ENCODE measurements at regions not wholly inside any gene's neighbourhood (a gene's known extent, or its start where the extent isn't known, plus 50 kb on each side); places are given as distances from the start of the nearest gene placed in this dataset.

- TF ChIP-seq CTCF (conservative IDR thresholded peaks at IDR 0.05; ENCODE audit: low read depth, low read length): no peak
- no peak overlapping the region for H3K4me3 ChIP-seq (ENCODE audit: low read depth, low read length)
- DNase-seq (ENCODE audit: low read depth): no peak
Measured at GRCh38 chr1:29467989-29468900, 231.9 kb downstream of the PTPRU start.

- DNase-seq (ENCODE audit: low read depth): no peak
- no peak overlapping the region for H3K4me3 ChIP-seq (ENCODE audit: low read depth, low read length)
- no peak for TF ChIP-seq CTCF (conservative IDR thresholded peaks at IDR 0.05; ENCODE audit: low read depth, low read length)
Measured at GRCh38 chr1:29466258-29466657, 229.9 kb downstream of the PTPRU start.

- no peak for DNase-seq (ENCODE audit: low read depth)
- TF ChIP-seq CTCF (conservative IDR thresholded peaks at IDR 0.05; ENCODE audit: low read depth, low read length): no peak
- no peak overlapping the region for H3K4me3 ChIP-seq (ENCODE audit: low read depth, low read length)
Measured at GRCh38 chr1:29465755-29466154, 229.4 kb downstream of the PTPRU start.

GRCh38 chr1:29462096-29462495 is 225.8 kb downstream of the PTPRU start:
- no peak for TF ChIP-seq CTCF (conservative IDR thresholded peaks at IDR 0.05; ENCODE audit: low read depth, low read length)

GRCh38 chr1:29461115-29461739 is 224.9 kb downstream of the PTPRU start:
- TF ChIP-seq CTCF (conservative IDR thresholded peaks at IDR 0.05; ENCODE audit: low read depth, low read length): no peak
- H3K4me3 ChIP-seq (ENCODE audit: low read depth, low read length): no peak overlapping the region
- no peak for DNase-seq (ENCODE audit: low read depth)

More at GRCh38 chr1:29462096-29462495, 225.8 kb downstream of the PTPRU start:
- no peak for DNase-seq (ENCODE audit: low read depth)
- no peak overlapping the region for H3K4me3 ChIP-seq (ENCODE audit: low read depth, low read length)

GRCh38 chr1:29460694-29461093 is 224.4 kb downstream of the PTPRU start:
- H3K4me3 ChIP-seq (ENCODE audit: low read depth, low read length): no peak overlapping the region
- DNase-seq (ENCODE audit: low read depth): no peak
- no peak for TF ChIP-seq CTCF (conservative IDR thresholded peaks at IDR 0.05; ENCODE audit: low read depth, low read length)

Measured in epithelial cell of proximal tubule (primary cell).